ENCODE measurements at regions not wholly inside any gene's neighbourhood (a gene's known extent, or its start where the extent isn't known, plus 50 kb on each side); places are given as distances from the start of the nearest gene placed in this dataset.

GRCh38 chr18:76771192-76771799 lies 51.1 kb upstream of the ZNF236 start:
- DNase-seq, result no peak

DNA sequence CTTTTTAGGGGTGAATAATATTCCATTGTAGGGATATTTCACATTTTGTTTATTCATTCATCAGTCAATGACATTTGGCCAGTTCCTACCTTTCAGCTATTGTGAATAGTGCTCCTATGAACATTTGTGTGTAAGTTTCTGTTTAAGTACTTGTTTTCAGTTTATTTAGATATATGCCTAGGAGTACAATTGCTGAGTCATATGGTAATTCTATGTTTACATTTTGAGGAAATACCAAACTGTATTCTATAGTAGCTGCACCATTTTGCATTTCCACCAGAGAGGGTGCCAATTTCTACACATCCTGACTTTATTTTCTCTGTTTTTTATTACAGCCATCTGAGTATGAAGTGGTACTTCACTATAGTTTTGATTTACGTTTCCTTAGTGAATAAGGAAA lies 54.4 kb upstream of the ZNF236 start:
- no peak for DNase-seq

DNA sequence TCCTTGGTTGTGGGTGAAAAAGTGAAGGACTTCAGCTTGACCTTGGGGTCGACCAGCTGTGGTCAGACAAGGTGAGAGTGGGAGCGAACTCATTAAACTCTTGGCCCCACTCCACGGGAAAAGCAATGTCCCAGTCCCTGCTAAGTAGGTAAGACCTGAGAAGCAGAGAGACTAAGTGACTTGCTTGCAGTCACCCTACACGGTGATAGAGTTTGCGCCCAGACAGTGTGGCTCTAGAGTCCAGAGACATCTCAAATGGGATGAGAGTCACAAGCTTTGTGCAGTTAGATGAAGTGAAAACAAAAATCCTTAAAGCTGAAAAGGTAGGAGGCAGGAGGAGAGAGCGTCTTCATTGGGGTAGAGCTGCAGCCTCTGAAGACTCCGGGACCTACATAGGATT lies 55.9 kb upstream of the ZNF236 start:
- DNase-seq, result no peak

- DNase-seq, result no peak
Measured at GRCh38 chr18:76765649-76766048, 56.7 kb upstream of the ZNF236 start.

DNA sequence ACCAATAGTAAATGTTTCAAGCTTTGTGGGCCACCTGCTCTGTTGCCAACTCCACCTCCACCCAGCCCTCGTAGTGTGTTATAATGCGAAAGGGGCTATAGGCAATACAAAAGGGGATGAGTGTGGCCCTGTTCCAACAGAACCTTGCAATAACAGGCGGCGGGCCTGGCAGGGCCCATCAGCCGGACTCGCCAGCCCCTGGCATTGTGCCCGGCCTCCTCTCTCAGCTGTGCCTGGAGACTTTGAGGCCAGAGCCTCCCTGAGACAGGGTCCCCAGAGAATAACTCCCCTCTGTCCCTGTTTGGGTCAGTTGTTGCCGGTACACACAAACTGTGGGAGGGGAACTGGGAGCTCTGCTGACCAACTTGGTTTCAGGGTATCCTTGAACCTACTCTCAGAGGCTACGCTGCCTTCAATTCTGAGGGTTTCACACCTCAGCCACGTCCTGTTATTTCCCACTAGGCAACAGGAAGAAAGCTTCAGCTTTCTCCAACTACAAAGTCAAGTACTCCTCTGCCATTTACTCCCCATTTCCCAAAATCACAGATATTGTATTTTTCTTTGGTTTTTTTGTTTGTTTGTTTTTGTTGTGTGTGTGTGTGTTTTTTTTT lies 58.0 kb upstream of the ZNF236 start:
- no peak for DNase-seq

DNA sequence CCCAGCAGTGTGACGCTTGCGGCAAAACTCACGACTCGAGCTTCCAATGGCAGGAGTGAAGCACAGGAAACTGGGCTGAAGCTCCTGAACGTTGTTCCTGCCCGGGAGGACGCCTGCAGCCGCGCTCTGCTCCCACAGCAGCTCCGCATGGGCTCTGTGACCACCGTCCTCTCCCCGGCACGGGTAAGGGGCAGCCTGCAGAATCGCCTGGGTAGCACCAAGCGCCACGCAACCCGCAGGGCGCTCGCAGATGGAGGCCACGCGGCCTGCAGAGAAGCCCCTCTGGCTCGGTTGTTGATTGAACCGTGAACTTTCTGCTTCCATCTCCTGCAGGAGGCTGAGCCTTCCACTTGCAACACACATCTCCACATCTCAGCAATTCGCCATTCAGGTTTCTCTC lies 63.3 kb upstream of the ZNF236 start:
- DNase-seq, result no peak

DNA sequence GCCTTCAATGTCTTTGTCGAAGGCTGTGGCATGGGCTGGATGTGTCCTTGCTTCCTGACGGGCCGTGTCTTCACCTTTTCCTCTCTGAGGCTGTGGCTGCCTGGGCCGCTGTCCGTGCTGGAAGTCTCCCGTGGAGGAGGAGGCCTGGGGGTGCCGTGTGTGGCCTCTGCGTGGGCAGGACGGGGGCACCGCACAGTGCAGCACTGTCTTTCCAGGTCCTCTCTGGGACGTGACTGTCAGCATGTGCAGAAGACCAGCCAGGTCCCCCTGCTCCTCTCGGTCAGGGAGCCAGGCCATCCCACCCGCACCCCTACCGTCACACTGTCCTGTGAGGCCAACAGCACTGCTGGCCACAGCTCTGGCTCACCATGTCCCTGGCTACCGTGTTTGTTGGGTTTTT lies 64.4 kb upstream of the ZNF236 start:
- no peak for DNase-seq

DNA sequence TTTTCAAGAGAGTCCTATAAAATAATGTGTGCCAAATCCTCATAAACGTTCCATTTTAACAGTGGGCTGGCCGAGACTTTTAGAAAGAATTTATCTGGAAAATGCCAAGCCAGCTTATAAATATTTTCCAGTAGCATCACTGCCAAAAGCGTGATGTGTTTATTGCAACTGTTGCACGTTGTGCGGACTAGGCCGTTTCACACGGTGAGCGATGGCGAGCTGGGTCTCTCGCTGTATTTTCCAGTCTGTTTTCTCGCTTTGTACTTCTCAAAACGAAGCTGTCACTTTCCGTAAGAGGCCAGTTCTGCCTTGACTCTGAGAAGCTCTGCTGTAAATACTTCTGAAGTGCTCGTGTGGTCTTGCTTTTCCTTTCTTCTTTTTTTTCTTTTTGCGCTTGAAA lies 65.0 kb upstream of the ZNF236 start:
- DNase-seq, result no peak

- no peak for DNase-seq
Measured at GRCh38 chr18:76756531-76757253, 65.7 kb upstream of the ZNF236 start.

- no peak for DNase-seq
Measured at GRCh38 chr18:76754351-76754750, 68.0 kb upstream of the ZNF236 start.

DNA sequence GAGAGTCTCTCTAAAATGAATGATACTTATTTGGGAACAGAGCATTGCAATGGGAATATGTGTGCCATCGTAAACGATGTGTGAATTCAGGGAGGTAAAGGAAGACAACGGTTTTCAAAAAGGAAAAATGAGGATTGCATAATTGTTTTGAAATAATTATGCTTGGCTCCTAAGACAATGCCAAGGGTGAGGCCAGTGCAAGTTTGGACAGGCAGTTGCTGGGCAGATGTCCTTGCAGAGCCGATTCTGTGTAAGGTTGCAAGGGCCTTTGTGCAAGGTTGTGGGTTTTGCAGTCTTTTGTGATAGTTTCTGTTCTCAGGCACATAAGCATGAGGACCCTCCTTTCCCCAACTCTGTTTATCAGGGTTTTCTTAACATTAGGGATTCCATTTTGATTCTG lies 70.0 kb upstream of the ZNF236 start:
- DNase-seq, result no peak

DNA sequence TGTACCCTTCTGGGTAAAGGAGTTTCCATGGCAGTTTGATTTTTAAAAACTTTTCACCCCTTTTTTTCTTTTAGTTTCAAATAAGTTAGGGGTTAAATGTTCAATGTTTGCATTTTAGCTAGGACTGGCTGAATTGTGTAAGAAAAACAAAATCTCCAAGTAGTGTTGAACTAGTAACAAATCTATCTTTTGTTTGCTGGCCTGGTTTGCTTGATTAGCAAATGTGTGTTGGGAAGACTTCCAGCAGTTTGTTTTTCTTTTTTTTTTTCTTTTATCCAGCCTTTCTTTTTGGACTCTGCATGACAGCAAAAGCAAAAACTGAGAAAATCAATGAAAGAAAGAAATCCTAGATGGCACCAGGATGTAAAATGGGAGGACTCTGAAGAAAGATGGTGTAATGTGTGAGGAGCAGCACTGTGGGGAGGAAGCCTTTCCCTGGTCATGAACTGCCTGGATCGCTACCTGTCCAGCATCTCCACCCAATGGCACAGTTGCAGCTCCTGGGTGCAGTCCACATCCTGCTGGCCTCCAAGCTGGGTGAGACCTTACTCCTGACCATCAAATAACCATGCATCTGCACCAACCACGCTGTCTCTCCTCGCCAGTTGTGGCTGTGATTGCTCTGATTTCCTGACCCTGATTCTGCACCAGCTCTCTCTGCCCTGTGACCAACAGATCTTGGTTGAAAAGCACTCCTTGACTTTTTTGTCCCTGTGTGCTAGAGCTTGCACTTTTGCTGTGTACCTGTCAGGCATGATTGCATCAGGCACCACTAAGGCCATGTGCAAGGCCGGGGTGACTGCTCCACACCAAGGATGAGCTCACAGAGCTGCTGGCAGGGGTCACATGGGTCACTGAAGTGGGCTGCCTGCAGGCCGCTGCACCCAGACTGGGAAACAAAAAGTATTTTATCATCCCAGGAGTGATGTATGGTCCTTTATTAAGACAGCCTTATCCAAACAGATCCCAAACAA lies 71.2 kb upstream of the ZNF236 start:
- DNase-seq, result no peak

GRCh38 chr18:76750269-76750668 lies 72.1 kb upstream of the ZNF236 start:
- DNase-seq, result no peak

DNA sequence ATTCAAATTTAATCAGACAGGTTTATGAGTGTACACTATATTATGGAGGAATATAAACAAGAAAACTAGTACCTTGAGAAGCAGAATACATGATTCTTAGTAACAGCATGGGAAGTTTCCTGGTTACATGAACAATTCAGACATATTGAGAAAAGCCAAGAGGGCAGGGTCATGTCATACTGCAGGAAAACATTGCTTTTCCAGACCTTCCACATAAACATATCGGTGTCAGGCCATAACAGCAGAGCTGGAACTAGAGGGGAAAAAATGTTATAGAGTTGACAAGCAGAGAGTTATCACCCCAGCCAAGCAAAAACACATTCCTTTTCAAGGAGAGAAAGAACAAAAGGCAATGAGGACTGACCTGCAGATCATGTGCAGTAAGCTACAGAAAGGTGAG lies 74.7 kb upstream of the ZNF236 start:
- DNase-seq, result no peak

- no peak for DNase-seq
Measured at GRCh38 chr18:76741346-76741745, 81.0 kb upstream of the ZNF236 start.

DNA sequence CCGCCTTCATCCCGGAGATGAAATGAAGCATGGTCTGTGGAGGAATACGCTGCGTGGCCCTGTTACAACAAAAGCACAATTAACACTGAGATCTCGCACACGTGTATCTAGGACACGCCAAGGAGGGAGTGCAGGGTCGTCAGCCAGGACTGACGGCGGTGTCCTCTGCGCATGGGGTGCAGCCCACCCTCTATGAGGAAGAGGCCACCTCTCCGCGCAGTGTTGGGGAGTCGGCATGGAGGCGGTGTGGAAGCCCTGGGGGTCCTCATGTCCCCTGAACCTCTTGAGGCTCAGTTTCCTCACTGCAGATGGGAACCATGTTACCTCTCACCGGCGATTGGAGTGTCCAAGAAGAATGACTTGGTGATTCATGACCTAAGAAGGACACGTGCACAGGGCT lies 86.0 kb upstream of the ZNF236 start:
- DNase-seq, result no peak

DNA sequence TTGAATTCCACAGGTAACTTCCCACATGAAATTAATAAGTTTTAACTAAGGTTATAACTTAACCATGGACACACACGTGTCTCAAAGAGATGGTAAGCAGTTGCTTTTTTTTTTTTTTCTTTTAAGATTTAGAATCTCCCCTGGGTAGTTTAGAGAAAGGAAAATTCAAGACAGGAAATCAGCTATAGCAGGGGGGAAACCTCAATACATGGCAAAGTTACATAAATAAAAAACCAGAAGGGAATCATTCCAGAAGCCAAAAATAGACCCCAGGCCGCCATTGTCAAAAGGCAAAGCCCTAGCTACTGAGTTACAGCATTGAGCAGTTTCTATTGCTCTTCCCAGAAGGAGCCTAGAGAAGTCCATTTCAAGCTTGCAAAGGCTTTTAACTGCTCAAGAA lies 91.5 kb upstream of the ZNF236 start:
- no peak for DNase-seq

DNA sequence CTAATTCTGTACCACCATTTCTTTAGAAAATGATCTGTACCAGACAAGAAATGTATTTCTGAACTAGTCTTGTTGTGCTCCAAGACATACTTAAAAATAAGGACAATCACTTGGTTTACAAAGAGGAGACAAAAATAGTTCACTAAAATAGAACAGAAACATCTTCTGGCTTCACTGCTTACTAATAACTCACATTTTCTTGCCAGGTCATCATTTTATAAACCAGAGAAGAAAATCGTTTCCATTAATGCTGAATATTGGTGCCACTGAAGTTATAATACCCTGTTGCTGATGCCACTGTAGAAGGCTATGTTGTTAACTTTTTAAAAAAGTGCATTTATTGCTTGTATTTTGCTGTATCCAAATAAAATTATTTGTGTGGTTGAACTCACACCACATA lies 94.8 kb upstream of the ZNF236 start:
- no peak for DNase-seq

GRCh38 chr18:76725445-76725844 lies 96.9 kb upstream of the ZNF236 start:
- DNase-seq, result no peak

DNA sequence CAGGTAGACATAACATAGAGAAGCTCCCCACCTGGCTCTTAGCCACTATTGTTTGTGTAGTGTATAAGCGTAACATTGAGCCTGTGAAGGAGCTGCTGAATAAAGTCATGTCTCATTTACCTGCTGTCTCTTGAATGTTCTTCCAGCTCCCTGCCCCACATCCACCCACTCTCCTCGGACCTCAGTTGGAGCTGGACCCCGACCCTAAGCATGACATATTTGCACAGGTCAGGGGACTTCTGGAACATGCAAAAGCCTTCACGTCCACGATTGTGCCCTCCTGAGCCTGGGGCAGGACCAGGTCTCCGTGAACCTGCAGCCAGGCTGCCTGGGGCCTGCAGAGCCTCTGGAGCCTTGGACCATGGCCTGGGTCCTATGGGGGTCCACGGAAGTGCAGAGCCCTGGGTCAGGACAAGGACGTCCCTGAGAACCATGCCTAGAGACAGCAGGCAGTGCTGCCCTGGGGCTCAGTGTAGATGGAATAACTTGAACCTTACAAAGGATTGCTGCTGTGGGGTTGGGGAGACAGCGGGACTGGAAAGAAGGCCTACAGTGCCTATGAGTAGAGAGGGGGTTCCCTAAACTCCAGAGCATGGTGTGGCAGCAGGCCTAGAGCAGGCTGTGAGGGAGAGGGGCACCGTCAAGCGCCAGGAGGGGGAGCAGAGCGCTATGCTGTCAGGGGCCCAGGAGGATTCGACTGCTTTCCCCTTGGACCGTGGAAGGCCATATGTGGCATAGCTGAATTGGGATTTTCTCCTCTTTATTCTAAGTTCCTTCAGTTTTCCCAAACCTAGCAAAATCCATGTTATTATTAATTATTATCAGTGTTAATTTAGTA lies 99.9 kb upstream of the ZNF236 start:
- no peak for DNase-seq

GRCh38 chr18:76721207-76721996 lies 101.0 kb upstream of the ZNF236 start:
- no peak for DNase-seq

- DNase-seq, result no peak
Measured at GRCh38 chr18:76720683-76721082, 101.7 kb upstream of the ZNF236 start.

All from NCI-H1436 treated with DMSO at 0.1 percent for 48 hours (cell line).